GM12878 (cell line): ENCODE measurements at regions not wholly inside any gene's neighbourhood (a gene's known extent, or its start where the extent isn't known, plus 50 kb on each side); places are given as distances from the start of the nearest gene placed in this dataset.
A peak's percentile ranks its signal among the peaks of the same experiment; 100 is the strongest.

Experiments
- ATAC-seq: fragments of 200-7000 bp; cut with Tn5 transposase; 3 replicates; pipeline ENCODE4 v1.9.1; 2020; ENCODE audit warnings: mild to moderate bottlenecking, moderate library complexity
- BruUV-seq: library from RNA; stranded (reverse); fragments of 400-500 nt; replicated peaks from 2 replicates; lab custom pipeline; 2021; lab: Mats Ljungman, UMichigan
- CTCF ChIA-PET: fragments of 300-600 bp; sonication (Branson Sonifier 250); formaldehyde crosslinking; extraction: SDS; loops from one replicate; lab custom pipeline; 2021; ENCODE audit warnings: inconsistent platforms; lab: Yijun Ruan, JAX
- POLR2A ChIA-PET: fragments of 350-600 bp; formaldehyde crosslinking; extraction: SDS; loops from one replicate; lab custom pipeline; 2021; ENCODE audit warnings: inconsistent platforms; lab: Charles Lee
- RAD21 ChIA-PET: fragments of 300-600 bp; sonication (Branson Sonifier 250); formaldehyde crosslinking; loops from one replicate; lab custom pipeline; 2023; ENCODE audit warnings: antibody characterized with exemption; ENCODE audit not compliant: unreplicated experiment; lab: Charles Lee
- SMC1A ChIA-PET: fragments of 300-600 bp; sonication (Branson Sonifier 250); formaldehyde crosslinking; loops from one replicate; lab custom pipeline; 2023; ENCODE audit not compliant: unreplicated experiment, uncharacterized antibody; lab: Charles Lee
- DNase-seq: peaks from one replicate; pipeline ENCODE4 v3.0.0-alpha.2; 2011; ENCODE audit warnings: low read depth, low spot score
- FAIRE-seq: peaks from 3 replicates; lab custom pipeline; 2011; peaks lifted over from hg19 to GRCh38; lab: Jason Lieb, UNC
- H2AFZ ChIP-seq: 2 replicates; pipeline ENCODE4 v1.6.0; 2011; ENCODE audit warnings: low read depth, low read length, control low read depth; ENCODE audit not compliant: control insufficient read depth
- H3K27ac ChIP-seq: 2 replicates; pipeline ENCODE4 v1.5.1; 2011; ENCODE audit warnings: control low read depth; ENCODE audit not compliant: control insufficient read depth, insufficient read depth
- H3K27me3 ChIP-seq, 2 experiments: replicated peaks in 1 of 2; 2 replicates each; pipeline versions ENCODE4 v1.6.0 to v1.6.1; 2011; ENCODE audit warnings: low read length in 1 of 2; ENCODE audit not compliant: control insufficient read depth in 2 of 2, insufficient read depth in 2 of 2
- H3K36me3 ChIP-seq, 2 experiments: 2 replicates each; pipeline ENCODE4 v1.5.1; 2011; ENCODE audit warnings: low read length in 1 of 2; ENCODE audit not compliant: control insufficient read depth in 2 of 2, insufficient read depth in 2 of 2
- H3K4me1 ChIP-seq: 2 replicates; pipeline ENCODE4 v1.6.1; 2011; ENCODE audit warnings: mild to moderate bottlenecking, low read length, moderate library complexity, mixed read lengths; ENCODE audit not compliant: control insufficient read depth, insufficient read depth
- H3K4me2 ChIP-seq: 2 replicates; pipeline ENCODE4 v1.6.0; 2011; ENCODE audit warnings: control low read depth; ENCODE audit not compliant: control insufficient read depth, insufficient read depth
- H3K4me3 ChIP-seq: fragments of 200-600 bp; sonication (generic); 2 replicates; pipeline ENCODE4 v1.5.1; 2016
- H3K79me2 ChIP-seq: 2 replicates; pipeline ENCODE4 v1.6.0; 2011; ENCODE audit warnings: low read length; ENCODE audit not compliant: control insufficient read depth, insufficient read depth
- H3K9ac ChIP-seq: 2 replicates; pipeline ENCODE4 v1.8.0; 2011; ENCODE audit warnings: low read length, control low read depth, mixed read lengths; ENCODE audit not compliant: control insufficient read depth, insufficient read depth
- H3K9me3 ChIP-seq: replicated peaks from 3 replicates; pipeline ENCODE4 v1.5.1; 2011; ENCODE audit warnings: mild to moderate bottlenecking, low read length; ENCODE audit not compliant: control insufficient read depth, insufficient read depth
- H4K20me1 ChIP-seq: 2 replicates; pipeline ENCODE4 v1.6.0; 2011; ENCODE audit not compliant: control insufficient read depth, insufficient read depth
- ATF7 ChIP-seq: fragments of 450-650 bp; IDR thresholded peaks from 2 replicates; pipeline ENCODE4 v1.6.1; 2016; ENCODE audit warnings: low read depth, mild to moderate bottlenecking
- CHD1 ChIP-seq: IDR thresholded peaks from 2 replicates; pipeline ENCODE4 v1.6.1; 2012; ENCODE audit warnings: low read depth, low read length, improper control_type of control experiment
- CREM ChIP-seq: IDR thresholded peaks from 2 replicates; pipeline ENCODE4 v1.6.1; 2014; ENCODE audit warnings: antibody characterized with exemption, low read depth
- CUX1 ChIP-seq: IDR thresholded peaks from 2 replicates; pipeline ENCODE4 v1.6.1; 2012; ENCODE audit warnings: improper control_type of control experiment, low read depth, low read length; ENCODE audit not compliant: insufficient replicate concordance
- ETV6 ChIP-seq, 2 experiments: fragments of 450-650 bp in 1 of 2; IDR thresholded peaks in 1 of 2; conservative IDR thresholded peaks in 1 of 2; 2 replicates each; pipeline ENCODE4 v1.6.1; 2014; ENCODE audit warnings: antibody characterized with exemption in 1 of 2, borderline replicate concordance in 1 of 2, low read depth in 1 of 2, mild to moderate bottlenecking in 1 of 2, moderate library complexity in 1 of 2
- NRF1 ChIP-seq: conservative IDR thresholded peaks from 2 replicates; pipeline ENCODE4 v1.6.1; 2011; ENCODE audit warnings: mild to moderate bottlenecking, low read depth, low read length, improper control_type of control experiment
- PKNOX1 ChIP-seq: fragments of 450-650 bp; IDR thresholded peaks from 2 replicates; pipeline ENCODE4 v1.6.1; 2016; ENCODE audit warnings: mild to moderate bottlenecking
- POLR2AphosphoS5 ChIP-seq: IDR thresholded peaks from 2 replicates; pipeline ENCODE4 v1.6.1; 2011; ENCODE audit warnings: mild to moderate bottlenecking, low read length, inconsistent platforms
- PRDM15 ChIP-seq: fragments of 450-650 bp; formaldehyde crosslinking; IDR thresholded peaks from 2 replicates; pipeline ENCODE4 v1.4.0; 2020; ENCODE audit warnings: mild to moderate bottlenecking, moderate library complexity
- RFX5 ChIP-seq: IDR thresholded peaks from 2 replicates; pipeline ENCODE4 v1.6.1; 2011; ENCODE audit warnings: low read depth, low read length, improper control_type of control experiment
- TARDBP ChIP-seq: IDR thresholded peaks from 2 replicates; pipeline ENCODE4 v1.6.1; 2016; ENCODE audit warnings: borderline replicate concordance
- TCF3 ChIP-seq: IDR thresholded peaks from 2 replicates; pipeline ENCODE4 v1.6.1; 2012; ENCODE audit warnings: low read depth, mild to moderate bottlenecking, low read length, borderline replicate concordance; ENCODE audit not compliant: insufficient read depth
- ZNF207 ChIP-seq: fragments of 450-650 bp; IDR thresholded peaks from 2 replicates; pipeline ENCODE4 v1.6.1; 2014; ENCODE audit warnings: antibody characterized with exemption, mild to moderate bottlenecking, borderline replicate concordance
- WGBS: methylation state at CpG from one replicate; pipeline ENCODE4 v1.1.6; 2016; ENCODE audit warnings: low lambda C conversion rate; ENCODE audit not compliant: insufficient replicate concordance, insufficient coverage; ENCODE audit errors: missing lambda C conversion rate; 5-methylcytosine and 5-hydroxymethylcytosine counted together
- in situ Hi-C: fragments of 300-500 bp; cut with MboI; formaldehyde crosslinking; loops from 9 replicates; pipeline ENCODE4 v1.14.3; 2018; ENCODE audit warnings: mixed read lengths
- intact Hi-C: fragments of 100-400 bp; cut with micrococcal nuclease; formaldehyde crosslinking; loops from one replicate; pipeline ENCODE4 v1.14.2; 2022; ENCODE audit not compliant: unreplicated experiment

- no peak for TF ChIP-seq ATF7
- no peak for TF ChIP-seq ZNF207
- no peak for TF ChIP-seq ETV6 (conservative IDR thresholded peaks at IDR 0.05 in 1 of 2, IDR thresholded peaks at IDR 0.05 in 1 of 2; ENCODE audit: borderline replicate concordance in 1 of 2, low read depth in 1 of 2)
- no peak for TF ChIP-seq TARDBP
- TF ChIP-seq NRF1: no peak
Observed at GRCh38 chr5:90308787-90309585, 100.6 kb downstream of the CETN3 start (continued).

GRCh38 chr5:90307782-90308181 lies 101.8 kb downstream of the CETN3 start:
- no peak; the same call in 2 of the 3 replicates for ATAC-seq
- 86% methylated on average over 1 of the region's 1 CpG for WGBS
- RAD21 ChIA-PET: no interaction called here
- TF ChIP-seq RFX5 (no peak), PKNOX1 (peak; percentile 78), CREM (no peak), PRDM15 (CRISPR knock-in tag) (no peak), POLR2AphosphoS5 (no peak), CUX1 (no peak), TCF3 (no peak), CHD1 (no peak)

More at GRCh38 chr5:90307782-90308181, 101.8 kb downstream of the CETN3 start:
- FAIRE-seq: no peak
- in situ Hi-C loops (no loop called here), intact Hi-C loops (loop anchor here (5.0 kb wide), 1 partner anchor 65 kb away; no protein-coding TSS in a partner anchor)
- Histone ChIP-seq H3K4me2 (no peak overlapping the region), H3K36me3 (no peaks in the 10 kb centered on the region), H3K4me1 (no peaks in the 10 kb centered on the region), H2AFZ (no peak overlapping the region), H4K20me1 (no peaks in the 10 kb centered on the region), H3K79me2 (no peaks in the 10 kb centered on the region), H3K9me3 (no peaks in the 10 kb centered on the region), H3K9ac (no peak overlapping the region), H3K27me3 (no peaks in the 10 kb centered on the region), H3K27ac (no peak overlapping the region), H3K4me3 (no peak overlapping the region)
- no TSS peak for BruUV-seq
- ChIA-PET CTCF (no interaction called here), SMC1A (no interaction called here), POLR2A (no interaction called here)
- DNase-seq: no peak
